H9 (cell line): ENCODE measurements at regions not wholly inside any gene's neighbourhood (a gene's known extent, or its start where the extent isn't known, plus 50 kb on each side); places are given as distances from the start of the nearest gene placed in this dataset.

Experiments used
- DNase-seq: peaks from one replicate; pipeline ENCODE4 v3.0.0-alpha.2; 2017
- H2AFZ ChIP-seq: one replicate; pipeline ENCODE4 v1.6.1; 2013; ENCODE audit warnings: mild to moderate bottlenecking, low read length, control low read depth, moderate library complexity
- H2AK5ac ChIP-seq: 2 replicates; pipeline ENCODE4 v1.6.1; 2013; ENCODE audit warnings: low read length, control low read depth, mixed read lengths; ENCODE audit not compliant: insufficient read length
- H2BK120ac ChIP-seq: one replicate; pipeline ENCODE4 v1.6.1; 2013; ENCODE audit warnings: low read depth, mild to moderate bottlenecking, low read length, control low read depth, inconsistent platforms; ENCODE audit not compliant: poor library complexity, severe bottlenecking
- H2BK12ac ChIP-seq: 2 replicates; pipeline ENCODE4 v1.6.1; 2013; ENCODE audit warnings: low read length, control low read depth, mixed read lengths, low read depth; ENCODE audit not compliant: insufficient read length
- H2BK15ac ChIP-seq: 2 replicates; pipeline ENCODE4 v1.6.1; 2013; ENCODE audit warnings: low read depth, low read length, control low read depth
- H2BK20ac ChIP-seq: one replicate; pipeline ENCODE4 v1.6.1; 2013; ENCODE audit warnings: low read depth, mild to moderate bottlenecking, low read length, control low read depth, inconsistent platforms; ENCODE audit not compliant: poor library complexity, severe bottlenecking
- H2BK5ac ChIP-seq: 2 replicates; pipeline ENCODE4 v1.6.1; 2013; ENCODE audit warnings: low read length, control low read depth, mixed read lengths; ENCODE audit not compliant: insufficient read length
- H3K14ac ChIP-seq: 2 replicates; pipeline ENCODE4 v1.6.1; 2013; ENCODE audit warnings: low read length, control low read depth; ENCODE audit not compliant: insufficient read depth
- H3K18ac ChIP-seq: 2 replicates; pipeline ENCODE4 v1.6.1; 2013; ENCODE audit warnings: low read depth, mild to moderate bottlenecking, mixed read lengths, low read length, control low read depth; ENCODE audit not compliant: insufficient read length
- H3K23ac ChIP-seq: 2 replicates; pipeline ENCODE4 v1.6.1; 2013; ENCODE audit warnings: low read length, control low read depth, mixed read lengths, low read depth; ENCODE audit not compliant: insufficient read length
- H3K23me2 ChIP-seq: 2 replicates; pipeline ENCODE4 v1.6.1; 2013; ENCODE audit warnings: low read depth, mild to moderate bottlenecking, mixed read lengths, low read length, control low read depth; ENCODE audit not compliant: insufficient read length, poor library complexity, severe bottlenecking
- H3K27ac ChIP-seq: 2 replicates; pipeline ENCODE4 v1.5.1; 2013; ENCODE audit warnings: low read length, control low read depth, mixed read lengths, low read depth; ENCODE audit not compliant: insufficient read length
- H3K27me3 ChIP-seq: 2 replicates; pipeline ENCODE4 v1.6.1; 2013; ENCODE audit warnings: low read length, control low read depth, inconsistent platforms; ENCODE audit not compliant: insufficient read depth
- H3K4ac ChIP-seq: 2 replicates; pipeline ENCODE4 v1.6.1; 2013; ENCODE audit warnings: low read depth, mild to moderate bottlenecking, control low read depth, inconsistent platforms, low read length, moderate library complexity
- H3K4me1 ChIP-seq: 2 replicates; pipeline ENCODE4 v1.6.1; 2013; ENCODE audit warnings: low read length, control low read depth, inconsistent platforms; ENCODE audit not compliant: insufficient read depth
- H3K4me2 ChIP-seq: 2 replicates; pipeline ENCODE4 v1.6.1; 2013; ENCODE audit warnings: low read length, control low read depth, mixed read lengths; ENCODE audit not compliant: insufficient read length, insufficient read depth
- H3K56ac ChIP-seq: 2 replicates; pipeline ENCODE4 v1.6.1; 2013; ENCODE audit warnings: low read depth, mild to moderate bottlenecking, mixed read lengths, low read length, control low read depth; ENCODE audit not compliant: insufficient read length
- H3K79me1 ChIP-seq: 2 replicates; pipeline ENCODE4 v1.6.1; 2013; ENCODE audit warnings: low read depth, mild to moderate bottlenecking, moderate library complexity, low read length, control low read depth, inconsistent platforms; ENCODE audit not compliant: insufficient read depth, poor library complexity, severe bottlenecking
- H3K79me2 ChIP-seq: 2 replicates; pipeline ENCODE4 v1.6.1; 2013; ENCODE audit warnings: low read length, control low read depth, inconsistent platforms; ENCODE audit not compliant: insufficient read depth
- H3K9ac ChIP-seq: 2 replicates; pipeline ENCODE4 v1.6.1; 2013; ENCODE audit warnings: low read length, control low read depth, mixed read lengths; ENCODE audit not compliant: insufficient read length; ENCODE audit errors: extremely low read depth
- H3K9me3 ChIP-seq: one replicate; pipeline ENCODE4 v1.6.1; 2013; ENCODE audit warnings: low read depth, low read length, inconsistent platforms; ENCODE audit not compliant: control insufficient read depth
- H3T11ph ChIP-seq: one replicate; pipeline ENCODE4 v1.6.1; 2013; ENCODE audit warnings: mild to moderate bottlenecking, low read length, control low read depth, inconsistent platforms
- H4K20me1 ChIP-seq: one replicate; pipeline ENCODE4 v1.6.1; 2013; ENCODE audit not compliant: control insufficient read depth, insufficient read length, insufficient read depth
- H4K5ac ChIP-seq: 2 replicates; pipeline ENCODE4 v1.6.1; 2013; ENCODE audit warnings: low read depth, mild to moderate bottlenecking, mixed read lengths, low read length, control low read depth; ENCODE audit not compliant: insufficient read length
- H4K8ac ChIP-seq: replicated peaks from 2 replicates; pipeline ENCODE4 v1.6.1; 2013; ENCODE audit warnings: low read length, control low read depth, mixed read lengths, low read depth; ENCODE audit not compliant: insufficient read length
- H4K91ac ChIP-seq: 2 replicates; pipeline ENCODE4 v1.6.1; 2013; ENCODE audit warnings: low read depth, mild to moderate bottlenecking, moderate library complexity, mixed read lengths, low read length, control low read depth; ENCODE audit not compliant: insufficient read length
- H3K27ac Mint-ChIP-seq, 3 experiments: 2 replicates in 2 of 3; 3 replicates in 1 of 3; pipeline ENCODE4 v1.8.0; 2020 to 2021; ENCODE audit warnings: mixed read lengths in 3 of 3, mild to moderate bottlenecking in 1 of 3, moderate library complexity in 1 of 3
- H3K27me3 Mint-ChIP-seq: 2 replicates; pipeline ENCODE4 v1.8.0; 2021; ENCODE audit warnings: low read depth, mild to moderate bottlenecking, moderate library complexity, mixed read lengths
- H3K36me3 Mint-ChIP-seq, 3 experiments: 2 replicates in 2 of 3; 3 replicates in 1 of 3; pipeline ENCODE4 v1.8.0; 2020 to 2021; ENCODE audit warnings: low read depth in 3 of 3, mixed read lengths in 3 of 3; ENCODE audit not compliant: insufficient read depth in 1 of 3
- H3K4me1 Mint-ChIP-seq, 2 experiments: 2 replicates each; pipeline ENCODE4 v1.8.0; 2020; ENCODE audit warnings: mixed read lengths in 2 of 2
- H3K4me3 Mint-ChIP-seq, 2 experiments: 2 replicates in 1 of 2; 3 replicates in 1 of 2; pipeline ENCODE4 v1.8.0; 2020 to 2021; ENCODE audit warnings: mild to moderate bottlenecking in 2 of 2, mixed read lengths in 2 of 2, moderate library complexity in 1 of 2
- H3K9me3 Mint-ChIP-seq, 2 experiments: 2 replicates in 1 of 2; 3 replicates in 1 of 2; pipeline ENCODE4 v1.8.0; 2020; ENCODE audit warnings: mild to moderate bottlenecking in 2 of 2, mixed read lengths in 2 of 2, moderate library complexity in 1 of 2
- WGBS: extraction: QIAGEN DNeasy Blood & Tissue Kit; methylation state at CpG from one replicate; pipeline ENCODE4 v1.1.7; 2013; ENCODE audit warnings: missing lambda C conversion rate, low lambda C conversion rate, mixed read lengths; ENCODE audit not compliant: insufficient read length; ENCODE audit errors: extremely low coverage; 5-methylcytosine and 5-hydroxymethylcytosine counted together
- TF ChIP-seq, protein P1 (sequence below): fragments of 200-600 bp; sonication (generic); conservative IDR thresholded peaks from 3 replicates; pipeline ENCODE4 v1.8.0; 2021; ENCODE audit warnings: antibody characterized with exemption, mild to moderate bottlenecking

- no peak overlapping the region for H4K8ac ChIP-seq
- no peak for DNase-seq
- H3K4me2 ChIP-seq = no peak overlapping the region
- no peak overlapping the region for H3K56ac ChIP-seq
- Mint-ChIP-seq H3K27me3 (no peaks in the 10 kb centered on the region), H3K27ac (no peak overlapping the region), H3K4me1 (no peaks in the 10 kb centered on the region), H3K4me3 (no peak overlapping the region), H3K36me3 (no peaks in the 10 kb centered on the region), H3K9me3 (peaks cover 0 to 2% of the 10 kb centered on the region in 2 experiments; a peak in 2 of 5 replicates)
- no peak overlapping the region for H3K23ac ChIP-seq
- H3K27ac ChIP-seq = no peak overlapping the region
- no peaks in the 10 kb centered on the region for H3K79me1 ChIP-seq
- H2BK120ac ChIP-seq = no peak overlapping the region
- no peaks in the 10 kb centered on the region for H3K4me1 ChIP-seq
- no peak overlapping the region for H2AK5ac ChIP-seq
- WGBS = no CpG with 5 or more reads among the region's 5 CpGs
- no peak overlapping the region for H2BK12ac ChIP-seq
- H3K9ac ChIP-seq = no peak overlapping the region
- H3K27me3 ChIP-seq = no peaks in the 10 kb centered on the region
- no peak overlapping the region for H4K91ac ChIP-seq
- H3K4ac ChIP-seq = no peak overlapping the region
- TF ChIP-seq, protein P1, sequence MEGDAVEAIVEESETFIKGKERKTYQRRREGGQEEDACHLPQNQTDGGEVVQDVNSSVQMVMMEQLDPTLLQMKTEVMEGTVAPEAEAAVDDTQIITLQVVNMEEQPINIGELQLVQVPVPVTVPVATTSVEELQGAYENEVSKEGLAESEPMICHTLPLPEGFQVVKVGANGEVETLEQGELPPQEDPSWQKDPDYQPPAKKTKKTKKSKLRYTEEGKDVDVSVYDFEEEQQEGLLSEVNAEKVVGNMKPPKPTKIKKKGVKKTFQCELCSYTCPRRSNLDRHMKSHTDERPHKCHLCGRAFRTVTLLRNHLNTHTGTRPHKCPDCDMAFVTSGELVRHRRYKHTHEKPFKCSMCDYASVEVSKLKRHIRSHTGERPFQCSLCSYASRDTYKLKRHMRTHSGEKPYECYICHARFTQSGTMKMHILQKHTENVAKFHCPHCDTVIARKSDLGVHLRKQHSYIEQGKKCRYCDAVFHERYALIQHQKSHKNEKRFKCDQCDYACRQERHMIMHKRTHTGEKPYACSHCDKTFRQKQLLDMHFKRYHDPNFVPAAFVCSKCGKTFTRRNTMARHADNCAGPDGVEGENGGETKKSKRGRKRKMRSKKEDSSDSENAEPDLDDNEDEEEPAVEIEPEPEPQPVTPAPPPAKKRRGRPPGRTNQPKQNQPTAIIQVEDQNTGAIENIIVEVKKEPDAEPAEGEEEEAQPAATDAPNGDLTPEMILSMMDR = no peak
- H3K79me2 ChIP-seq = no peaks in the 10 kb centered on the region
- H3K14ac ChIP-seq = no peak overlapping the region
- H3T11ph ChIP-seq = no peak overlapping the region
- H2BK15ac ChIP-seq = no peak overlapping the region
- no peak overlapping the region for H3K18ac ChIP-seq
- no peaks in the 10 kb centered on the region for H3K9me3 ChIP-seq
- H2AFZ ChIP-seq = no peak overlapping the region
- H4K5ac ChIP-seq = no peak overlapping the region
- H4K20me1 ChIP-seq = no peaks in the 10 kb centered on the region
- H3K23me2 ChIP-seq = no peaks in the 10 kb centered on the region
- H2BK5ac ChIP-seq = no peak overlapping the region
- no peak overlapping the region for H2BK20ac ChIP-seq
Measured at GRCh38 chr2:215724146-215724545, 288.3 kb upstream of the FN1 start.
